Activated T-helper 1 cell treated with anti-CD3 and anti-CD28 coated beads, Interleukin-12 subunit alpha, Interleukin-12 subunit beta, Interleukin-2, Interleukin-4 antibody, amounts not matched to agents 30 ng/mL and 10 ng/mL and 1 ng/mL, durations not matched to agents 14 hours and 24 hours and 36 hours (primary cell): ENCODE measurements at regions not wholly inside any gene's neighbourhood (a gene's known extent, or its start where the extent isn't known, plus 50 kb on each side); places are given as distances from the start of the nearest gene placed in this dataset.

Experiments
- DNase-seq: peaks from one replicate; pipeline ENCODE4 v3.0.0; 2021; ENCODE audit warnings: low spot score
- H3K27ac Mint-ChIP-seq: one replicate; pipeline ENCODE4 v1.8.0; 2021; ENCODE audit warnings: mild to moderate bottlenecking, mixed read lengths
- H3K27me3 Mint-ChIP-seq: one replicate; pipeline ENCODE4 v1.8.0; 2022; ENCODE audit warnings: mild to moderate bottlenecking, moderate library complexity, mixed read lengths; ENCODE audit not compliant: insufficient read depth
- H3K36me3 Mint-ChIP-seq: one replicate; pipeline ENCODE4 v1.8.0; 2021; ENCODE audit warnings: low read depth, mixed read lengths
- H3K4me1 Mint-ChIP-seq: one replicate; pipeline ENCODE4 v1.8.0; 2021; ENCODE audit warnings: low read depth, mixed read lengths
- H3K4me3 Mint-ChIP-seq: one replicate; pipeline ENCODE4 v1.8.0; 2021; ENCODE audit warnings: mild to moderate bottlenecking, moderate library complexity, mixed read lengths
- H3K9me3 Mint-ChIP-seq: one replicate; pipeline ENCODE4 v1.8.0; 2021; ENCODE audit warnings: mixed read lengths
- intact Hi-C: fragments of 100-400 bp; cut with micrococcal nuclease; formaldehyde crosslinking; loops from one replicate; pipeline ENCODE4 v1.15.1; 2024

DNA sequence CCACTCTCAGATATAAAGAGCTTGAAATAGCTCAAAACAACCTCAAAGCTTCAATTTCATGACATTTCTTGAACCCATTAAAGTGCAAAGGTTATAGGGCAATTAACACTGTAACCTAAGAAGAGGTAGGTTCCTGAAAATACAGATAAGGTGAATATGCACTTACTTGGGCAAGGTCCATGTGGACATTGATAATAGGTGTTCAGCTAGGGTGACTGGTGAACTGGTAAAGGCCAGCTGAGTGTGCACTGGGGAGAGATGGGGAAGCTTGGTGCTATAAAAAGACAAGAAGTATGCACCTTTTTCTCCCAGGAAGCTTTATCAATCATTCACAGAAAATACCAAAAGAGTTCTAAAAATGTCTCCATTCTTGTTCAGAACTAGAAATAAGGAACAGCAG lies 418.6 kb downstream of the SLC16A7 start:
- H3K27ac Mint-ChIP-seq = no peak overlapping the region
- intact Hi-C loops = no loop called here
- no peaks in the 10 kb centered on the region for H3K9me3 Mint-ChIP-seq
- no peak for DNase-seq
- no peaks in the 10 kb centered on the region for H3K27me3 Mint-ChIP-seq
- H3K36me3 Mint-ChIP-seq = no peaks in the 10 kb centered on the region
- H3K4me3 Mint-ChIP-seq = no peak overlapping the region
- H3K4me1 Mint-ChIP-seq = no peaks in the 10 kb centered on the region

DNA sequence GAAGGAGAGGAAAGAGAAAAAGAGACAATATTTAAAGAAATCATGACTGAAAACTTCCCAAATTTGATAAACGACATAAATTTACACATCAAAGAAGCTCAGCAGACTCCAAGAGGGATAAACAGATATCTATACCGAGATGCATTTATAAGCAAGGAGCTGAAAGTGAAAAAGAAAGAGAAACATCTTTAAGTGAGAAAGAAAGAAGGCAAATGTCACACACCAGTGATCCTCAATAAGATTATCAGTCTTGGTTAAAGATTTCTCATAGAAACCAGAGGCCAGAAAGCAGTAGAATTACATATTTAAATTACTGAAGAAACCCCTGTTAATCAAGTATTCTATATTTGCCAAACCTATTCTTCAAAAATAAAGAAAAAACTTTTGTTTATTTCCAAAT lies 424.2 kb downstream of the SLC16A7 start:
- no peaks in the 10 kb centered on the region for H3K36me3 Mint-ChIP-seq
- DNase-seq = no peak
- H3K4me1 Mint-ChIP-seq = no peaks in the 10 kb centered on the region
- no peak overlapping the region for H3K4me3 Mint-ChIP-seq
- no peaks in the 10 kb centered on the region for H3K9me3 Mint-ChIP-seq
- intact Hi-C loops = no loop called here
- H3K27ac Mint-ChIP-seq = no peak overlapping the region
- H3K27me3 Mint-ChIP-seq = no peaks in the 10 kb centered on the region

- intact Hi-C loops = no loop called here
- DNase-seq = no peak
- Mint-ChIP-seq H3K27me3 (peaks cover 2% of the 10 kb centered on the region), H3K36me3 (no peaks in the 10 kb centered on the region), H3K4me3 (no peak overlapping the region), H3K4me1 (no peaks in the 10 kb centered on the region), H3K9me3 (no peaks in the 10 kb centered on the region), H3K27ac (no peak overlapping the region)
Measured at GRCh38 chr12:60021235-60021634, 425.4 kb downstream of the SLC16A7 start.

- no peak overlapping the region for H3K4me3 Mint-ChIP-seq
- H3K4me1 Mint-ChIP-seq = no peaks in the 10 kb centered on the region
- H3K36me3 Mint-ChIP-seq = no peaks in the 10 kb centered on the region
Measured at GRCh38 chr12:60027266-60027665, 431.4 kb downstream of the SLC16A7 start.

GRCh38 chr12:60034147-60034546 lies 438.3 kb downstream of the SLC16A7 start:
- H3K4me3 Mint-ChIP-seq = no peak overlapping the region

More at GRCh38 chr12:60027266-60027665, 431.4 kb downstream of the SLC16A7 start:
- Mint-ChIP-seq H3K27me3 (peaks cover 2% of the 10 kb centered on the region), H3K9me3 (peaks cover under 1% of the 10 kb centered on the region), H3K27ac (no peak overlapping the region)
- intact Hi-C loops = no loop called here
- DNase-seq = no peak

GRCh38 chr12:60035835-60036234 lies 440.0 kb downstream of the SLC16A7 start:
- Mint-ChIP-seq H3K27me3 (no peaks in the 10 kb centered on the region), H3K9me3 (peaks cover 19% of the 10 kb centered on the region)

More at GRCh38 chr12:60034147-60034546, 438.3 kb downstream of the SLC16A7 start:
- Mint-ChIP-seq H3K4me1 (no peaks in the 10 kb centered on the region), H3K27me3 (no peaks in the 10 kb centered on the region), H3K9me3 (peaks cover 19% of the 10 kb centered on the region), H3K27ac (no peak overlapping the region), H3K36me3 (no peaks in the 10 kb centered on the region)
- intact Hi-C loops = no loop called here
- DNase-seq = no peak

DNA sequence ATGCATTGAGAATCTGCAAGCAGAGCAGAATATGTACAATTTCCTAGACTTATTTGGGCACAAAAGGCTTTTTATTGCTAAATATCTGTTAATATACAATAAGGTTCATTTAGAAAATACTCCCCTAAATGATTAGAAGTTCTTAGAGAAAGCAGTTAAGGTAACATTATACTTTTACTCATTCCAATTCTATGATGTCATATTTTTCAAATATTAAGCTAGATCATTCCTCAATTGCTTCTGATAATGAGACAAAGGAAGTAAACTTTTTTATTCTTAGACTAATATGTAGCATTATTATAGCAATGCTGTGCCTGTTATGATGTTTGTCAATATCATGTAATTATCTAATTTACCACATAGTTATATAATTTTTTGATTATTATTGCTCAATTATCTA lies 447.0 kb downstream of the SLC16A7 start:
- H3K4me1 Mint-ChIP-seq = no peaks in the 10 kb centered on the region
- no peaks in the 10 kb centered on the region for H3K36me3 Mint-ChIP-seq
- intact Hi-C loops = no loop called here
- no peak overlapping the region for H3K4me3 Mint-ChIP-seq
- H3K27me3 Mint-ChIP-seq = no peaks in the 10 kb centered on the region
- no peaks in the 10 kb centered on the region for H3K9me3 Mint-ChIP-seq
- H3K27ac Mint-ChIP-seq = no peak overlapping the region
- no peak for DNase-seq

More at GRCh38 chr12:60035835-60036234, 440.0 kb downstream of the SLC16A7 start:
- Mint-ChIP-seq H3K4me3 (no peak overlapping the region), H3K36me3 (no peaks in the 10 kb centered on the region), H3K27ac (no peak overlapping the region), H3K4me1 (no peaks in the 10 kb centered on the region)
- intact Hi-C loops = no loop called here
- DNase-seq = no peak

DNA sequence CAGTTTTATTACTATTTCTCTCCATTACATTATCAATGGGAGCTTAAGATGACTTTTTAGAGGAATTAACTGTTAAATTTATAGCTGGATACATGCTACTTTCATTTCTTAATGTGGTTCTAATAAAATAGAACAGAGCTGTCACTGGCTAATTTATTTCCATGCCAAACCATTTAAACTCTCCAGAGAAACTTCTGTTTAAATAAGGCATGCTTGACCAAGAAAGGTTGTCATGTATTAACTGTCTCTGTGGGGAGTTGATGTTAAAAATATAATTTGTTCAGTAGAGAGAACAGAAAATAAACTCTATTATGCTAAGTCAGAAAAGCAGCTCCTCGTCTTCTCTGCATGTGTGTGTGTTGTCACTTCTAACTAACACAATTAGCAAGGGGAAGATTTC lies 447.4 kb downstream of the SLC16A7 start:
- Mint-ChIP-seq H3K9me3 (no peaks in the 10 kb centered on the region), H3K4me1 (no peaks in the 10 kb centered on the region), H3K4me3 (no peak overlapping the region), H3K36me3 (no peaks in the 10 kb centered on the region), H3K27me3 (no peaks in the 10 kb centered on the region), H3K27ac (no peak overlapping the region)
- intact Hi-C loops = no loop called here
- no peak for DNase-seq

GRCh38 chr12:60052483-60052882 lies 456.7 kb downstream of the SLC16A7 start:
- no peak overlapping the region for H3K4me3 Mint-ChIP-seq
- intact Hi-C loops = no loop called here

DNA sequence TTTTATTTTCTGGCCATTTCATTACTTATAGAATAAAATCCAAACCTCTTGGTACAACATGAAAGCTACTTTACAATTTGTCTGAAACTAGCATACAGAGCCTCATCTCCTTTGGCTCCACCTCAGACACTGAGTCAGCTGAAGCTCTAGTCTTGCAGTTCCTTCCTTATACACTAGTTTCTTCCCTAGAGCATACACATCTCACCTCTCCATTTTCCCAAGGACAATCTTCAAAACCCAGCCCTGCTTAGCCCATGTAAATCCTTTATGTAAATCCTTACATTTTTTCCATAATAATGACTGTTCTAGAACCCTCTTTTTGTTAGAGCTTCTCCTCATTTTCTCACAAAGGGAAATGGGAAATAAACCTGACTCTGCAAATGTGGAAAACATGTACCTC lies 463.4 kb downstream of the SLC16A7 start:
- Mint-ChIP-seq H3K4me3 (no peak overlapping the region), H3K9me3 (no peaks in the 10 kb centered on the region), H3K27ac (no peak overlapping the region), H3K36me3 (no peaks in the 10 kb centered on the region), H3K4me1 (no peaks in the 10 kb centered on the region), H3K27me3 (no peaks in the 10 kb centered on the region)
- intact Hi-C loops = no loop called here
- no peak for DNase-seq

More at GRCh38 chr12:60052483-60052882, 456.7 kb downstream of the SLC16A7 start:
- Mint-ChIP-seq H3K36me3 (no peaks in the 10 kb centered on the region), H3K27ac (no peak overlapping the region), H3K4me1 (no peaks in the 10 kb centered on the region), H3K9me3 (no peaks in the 10 kb centered on the region), H3K27me3 (no peaks in the 10 kb centered on the region)
- DNase-seq = no peak

DNA sequence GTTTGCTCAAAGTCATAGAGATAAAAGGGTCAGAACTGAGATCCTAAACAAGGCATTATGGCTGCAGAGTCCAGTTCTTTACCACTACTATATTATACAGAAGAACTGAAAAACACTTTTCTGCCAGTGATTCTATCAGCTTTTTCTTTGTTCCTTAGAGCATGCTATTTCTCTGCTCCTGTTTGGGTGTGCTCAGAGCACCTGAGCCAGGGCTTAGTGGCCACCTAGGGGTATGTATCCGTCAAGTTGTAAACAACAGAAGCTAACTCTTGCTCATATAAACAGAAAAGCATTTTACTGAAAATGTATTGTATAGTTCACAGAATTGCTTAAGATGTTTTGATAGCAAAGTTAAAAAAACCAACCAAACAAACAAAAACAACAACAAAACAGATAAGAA lies 470.8 kb downstream of the SLC16A7 start:
- H3K27ac Mint-ChIP-seq = no peak overlapping the region
- no peaks in the 10 kb centered on the region for H3K9me3 Mint-ChIP-seq
- H3K36me3 Mint-ChIP-seq = no peaks in the 10 kb centered on the region
- H3K27me3 Mint-ChIP-seq = no peaks in the 10 kb centered on the region
- H3K4me1 Mint-ChIP-seq = no peaks in the 10 kb centered on the region
- H3K4me3 Mint-ChIP-seq = no peak overlapping the region
- intact Hi-C loops = no loop called here
- DNase-seq = no peak

GRCh38 chr12:60070552-60070951 lies 474.7 kb downstream of the SLC16A7 start:
- H3K36me3 Mint-ChIP-seq = no peaks in the 10 kb centered on the region
- H3K9me3 Mint-ChIP-seq = no peaks in the 10 kb centered on the region
- no peak for DNase-seq
- no peaks in the 10 kb centered on the region for H3K4me1 Mint-ChIP-seq
- intact Hi-C loops = no loop called here
- no peak overlapping the region for H3K27ac Mint-ChIP-seq
- H3K27me3 Mint-ChIP-seq = no peaks in the 10 kb centered on the region
- H3K4me3 Mint-ChIP-seq = no peak overlapping the region

- intact Hi-C loops = no loop called here
- Mint-ChIP-seq H3K27me3 (no peaks in the 10 kb centered on the region), H3K27ac (no peak overlapping the region), H3K4me1 (no peaks in the 10 kb centered on the region), H3K4me3 (no peak overlapping the region), H3K9me3 (no peaks in the 10 kb centered on the region), H3K36me3 (no peaks in the 10 kb centered on the region)
- DNase-seq = no peak
Measured at GRCh38 chr12:60071759-60072191, 475.9 kb downstream of the SLC16A7 start.

GRCh38 chr12:60072911-60073310 lies 477.1 kb downstream of the SLC16A7 start:
- no peak for DNase-seq
- no peaks in the 10 kb centered on the region for H3K4me1 Mint-ChIP-seq
- H3K27me3 Mint-ChIP-seq = no peaks in the 10 kb centered on the region
- H3K36me3 Mint-ChIP-seq = no peaks in the 10 kb centered on the region
- no peaks in the 10 kb centered on the region for H3K9me3 Mint-ChIP-seq
- no peak overlapping the region for H3K27ac Mint-ChIP-seq
- intact Hi-C loops = no loop called here
- H3K4me3 Mint-ChIP-seq = no peak overlapping the region
